ENCODE measurements at regions not wholly inside any gene's neighbourhood (a gene's known extent, or its start where the extent isn't known, plus 50 kb on each side); places are given as distances from the start of the nearest gene placed in this dataset.
A peak's percentile ranks its signal among the peaks of the same experiment; 100 is the strongest.
"Not testable (repeated sequence)": the region's sequence is repeated elsewhere in the genome, so short reads cannot be mapped to it uniquely, and the experiment has no call there.

DNA sequence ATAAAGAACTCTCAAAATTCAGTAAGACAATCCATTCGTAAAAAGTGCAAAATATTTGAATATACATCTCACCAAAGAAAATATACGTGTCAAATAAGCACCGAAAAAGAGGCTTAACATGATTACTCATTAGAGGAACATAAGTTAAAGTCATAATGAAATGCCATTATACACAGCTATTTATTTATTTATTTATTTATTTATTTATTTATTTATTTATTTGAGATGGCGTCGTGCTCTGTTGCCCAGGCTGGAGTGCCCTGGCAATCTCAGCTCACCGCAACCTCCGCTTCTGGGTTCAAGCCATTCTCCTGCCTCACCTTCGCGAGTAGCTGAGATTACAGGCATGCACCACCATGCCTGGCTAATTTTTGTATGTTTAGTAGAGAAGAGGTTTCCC lies 203.6 kb upstream of the UBASH3B start:
- no peak for DNase-seq (ENCODE audit: low spot score)

DNA sequence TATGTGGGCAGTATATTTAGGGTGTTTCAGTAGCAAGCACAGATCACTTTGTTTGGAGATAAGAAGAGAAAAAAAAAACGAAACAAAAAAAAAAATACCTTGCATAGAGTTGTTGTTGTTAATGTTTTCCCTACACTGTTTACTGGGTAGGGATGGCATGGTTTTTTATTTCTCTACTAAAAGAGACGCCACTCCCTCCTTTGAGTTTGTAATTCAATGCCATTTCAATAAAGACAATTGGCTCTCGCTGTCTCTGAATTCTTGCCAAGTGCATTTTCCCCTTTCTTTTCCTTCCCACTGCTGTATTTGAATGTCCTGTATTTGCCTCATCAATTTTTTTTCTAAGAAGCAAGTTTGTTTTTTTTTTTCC lies 213.9 kb upstream of the UBASH3B start:
- DNase-seq (ENCODE audit: low spot score): peak; percentile 76

DNA sequence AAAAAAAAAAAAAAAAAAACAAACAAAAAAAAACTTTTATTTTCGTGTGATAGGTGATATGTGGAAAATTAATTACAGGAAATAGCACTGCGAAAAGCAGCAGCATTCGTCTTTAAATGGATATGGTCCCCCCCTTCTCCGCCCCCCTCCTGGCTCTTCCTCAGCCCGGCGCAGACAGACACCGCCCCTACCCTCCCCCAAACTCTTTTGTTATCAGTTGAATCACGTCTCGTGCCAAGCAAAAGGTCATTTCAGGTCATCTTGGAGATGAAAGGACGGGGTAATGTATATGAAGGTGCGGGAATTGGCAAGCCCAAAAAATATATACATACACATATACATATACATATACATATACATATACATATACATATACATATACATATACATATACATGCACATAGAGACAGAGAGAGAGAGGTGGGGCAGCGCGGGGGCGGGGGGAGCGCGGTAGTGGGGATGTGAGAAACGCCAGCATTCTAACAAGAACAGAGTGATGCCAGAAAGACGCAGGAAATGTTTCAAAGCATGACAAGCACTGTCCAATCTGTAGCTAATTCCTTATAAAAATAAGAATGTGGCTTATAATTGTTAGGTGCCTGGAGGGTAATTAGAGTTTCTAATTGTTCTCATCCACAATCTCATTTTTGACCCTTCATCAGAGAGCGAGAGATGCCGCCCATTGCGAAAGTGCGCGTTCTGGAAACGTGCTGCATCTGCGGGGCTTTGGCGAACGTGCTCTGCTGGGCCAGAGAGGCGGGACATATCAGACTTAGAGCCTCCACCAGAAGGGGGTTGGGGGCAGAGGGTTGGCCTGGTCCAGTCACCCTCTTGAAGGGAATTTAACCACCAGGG lies 214.5 kb upstream of the UBASH3B start:
- peak; percentile 69 for DNase-seq (ENCODE audit: low spot score)

DNA sequence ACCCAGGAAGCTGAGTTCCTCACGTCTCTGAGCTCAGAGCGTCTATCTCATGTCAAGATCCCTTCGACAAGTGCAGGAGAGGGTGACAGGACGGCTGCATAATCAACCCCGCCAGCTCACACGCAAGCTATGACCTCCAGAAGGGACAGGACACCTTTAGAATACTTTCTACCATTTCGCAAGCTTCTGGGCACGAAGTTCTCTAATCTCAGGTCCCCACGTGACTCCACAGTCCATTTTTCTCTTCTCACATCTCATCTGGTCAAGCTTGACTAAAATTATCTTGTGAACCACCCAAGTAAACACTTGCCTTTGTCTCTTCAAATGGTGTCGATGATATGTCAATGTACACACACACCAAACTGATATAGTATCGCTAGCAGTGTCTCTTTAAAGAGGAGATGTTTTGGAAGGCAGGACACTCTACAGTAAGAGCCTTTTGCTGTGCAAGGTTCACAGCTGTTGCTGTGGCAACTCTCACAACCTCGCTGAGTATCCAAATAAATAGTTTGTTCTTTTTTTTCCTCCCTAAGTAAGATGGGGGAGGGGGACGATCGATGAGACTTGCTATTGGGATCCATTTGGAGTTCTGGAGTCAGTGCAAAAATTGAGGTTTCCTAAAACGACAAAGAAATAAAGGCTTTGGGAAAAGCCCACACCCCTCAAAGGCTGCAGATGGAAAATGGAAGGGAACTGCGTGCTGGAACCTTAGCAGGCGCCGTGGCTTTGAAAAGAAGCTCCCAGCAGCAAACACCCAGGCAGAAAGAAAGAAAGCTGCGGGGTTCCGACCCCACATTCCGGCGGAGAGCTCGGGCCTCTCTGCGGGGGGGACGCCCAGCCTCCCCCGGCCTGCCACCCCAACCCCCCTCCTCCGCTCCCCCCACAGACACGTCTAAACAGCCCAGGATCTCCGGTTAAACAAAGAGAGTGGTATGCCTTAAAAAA lies 215.4 kb upstream of the UBASH3B start:
- DNase-seq (ENCODE audit: low spot score): peak; percentile 71

DNA sequence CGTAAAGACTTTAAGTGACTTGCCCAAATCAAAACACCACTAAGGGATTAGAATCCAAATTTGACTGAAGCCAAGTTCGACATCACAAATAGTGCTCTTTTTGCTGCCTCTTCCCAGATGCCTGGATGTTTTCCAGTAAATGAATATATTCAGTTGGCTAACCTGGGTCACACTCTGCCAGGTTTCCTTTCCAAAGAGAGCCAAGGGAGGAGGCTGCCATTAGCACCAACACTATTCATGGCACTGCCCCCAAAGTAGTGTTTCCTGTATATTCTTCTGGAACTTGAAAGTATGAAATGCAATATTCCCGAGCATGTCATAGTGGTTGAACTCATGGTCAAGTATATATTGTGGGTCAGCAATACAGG lies 219.3 kb upstream of the UBASH3B start:
- no peak for DNase-seq (ENCODE audit: low spot score)

DNA sequence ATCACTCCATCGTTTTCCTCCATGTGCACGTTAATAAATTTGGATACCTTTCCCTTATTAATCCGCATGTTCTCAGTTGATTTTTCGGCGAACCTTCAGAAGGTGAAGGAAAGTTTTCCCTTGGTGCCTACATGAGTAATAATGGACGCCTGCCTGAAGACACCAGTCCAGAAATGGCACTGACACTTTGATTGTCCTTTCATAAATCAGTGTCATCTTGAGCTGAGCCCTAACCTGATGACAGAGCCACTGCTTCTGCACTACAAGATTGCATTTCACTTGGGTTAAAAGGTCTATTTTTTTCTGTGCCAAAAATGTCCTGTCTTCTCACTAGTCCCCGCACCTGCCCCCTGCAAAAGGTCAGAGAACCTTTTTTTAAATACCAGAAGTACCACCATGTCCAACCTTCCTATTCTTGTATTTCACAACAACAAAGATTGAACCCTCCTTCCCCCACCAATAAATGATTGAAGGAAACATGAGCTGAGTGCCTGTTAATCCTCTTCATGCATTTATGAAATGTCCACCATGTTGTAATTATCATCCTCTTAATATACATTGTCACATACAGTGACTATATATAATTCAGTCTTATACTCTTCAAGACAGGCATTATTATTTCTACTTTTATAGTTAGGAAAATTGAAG lies 219.9 kb upstream of the UBASH3B start:
- DNase-seq (ENCODE audit: low spot score): no peak

DNA sequence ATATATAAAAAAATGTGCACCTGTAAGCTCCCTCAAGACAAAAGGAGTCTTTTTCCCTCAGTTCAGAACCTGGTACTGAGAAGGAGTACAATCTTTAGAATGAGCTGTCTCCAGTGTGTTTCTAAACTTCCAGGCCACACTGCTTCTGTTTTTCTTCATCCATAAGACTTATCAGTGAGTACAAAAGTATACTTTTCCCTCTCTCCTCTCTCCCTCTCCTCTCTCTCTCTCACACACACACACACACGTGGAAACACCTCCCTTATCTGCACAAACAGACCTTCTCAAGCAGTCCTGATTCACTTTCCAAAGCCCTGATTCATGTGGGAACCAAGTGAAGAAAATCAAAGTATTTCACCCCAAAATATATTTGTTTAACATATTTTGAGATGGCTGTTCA lies 220.7 kb upstream of the UBASH3B start:
- DNase-seq (ENCODE audit: low spot score): no peak

DNA sequence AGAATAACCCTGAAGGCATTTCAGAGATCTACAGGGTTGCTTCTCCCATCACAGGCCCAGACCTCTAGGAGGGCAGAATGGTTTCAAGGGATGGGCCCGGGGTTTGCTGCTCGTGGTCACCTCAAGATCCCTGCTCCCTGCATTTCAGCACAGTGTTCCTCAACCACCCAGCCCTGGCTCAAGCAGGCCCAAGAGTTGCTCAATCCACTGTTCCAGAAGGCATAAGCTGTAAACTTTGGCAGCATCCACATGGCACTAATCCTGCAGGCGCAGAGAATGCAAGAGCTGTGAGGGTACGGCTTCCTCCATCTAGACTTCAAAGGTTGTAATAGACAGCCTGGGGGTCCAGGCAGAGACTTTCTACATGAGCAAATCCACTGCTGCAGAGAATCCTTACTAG lies 225.0 kb upstream of the UBASH3B start:
- DNase-seq (ENCODE audit: low spot score): no peak

DNA sequence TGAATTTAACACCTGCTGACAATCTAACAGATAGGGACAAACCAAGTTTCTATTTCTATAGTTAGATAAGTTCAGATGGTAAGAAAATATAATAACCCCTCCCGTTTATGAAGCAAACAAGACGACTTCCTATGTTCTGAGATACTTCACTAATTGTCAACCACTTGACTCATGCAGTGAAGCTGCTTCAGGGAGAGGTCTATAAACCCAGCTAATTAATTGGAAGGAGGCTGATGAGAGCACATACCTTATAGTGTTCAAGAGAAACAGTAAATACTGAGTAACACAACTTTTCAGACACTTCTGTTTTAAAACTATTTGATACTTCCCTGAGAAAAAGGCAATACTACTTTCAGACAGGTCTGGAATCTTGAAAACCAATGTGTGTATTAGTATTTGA lies 229.4 kb upstream of the UBASH3B start:
- no peak for DNase-seq (ENCODE audit: low spot score)

DNA sequence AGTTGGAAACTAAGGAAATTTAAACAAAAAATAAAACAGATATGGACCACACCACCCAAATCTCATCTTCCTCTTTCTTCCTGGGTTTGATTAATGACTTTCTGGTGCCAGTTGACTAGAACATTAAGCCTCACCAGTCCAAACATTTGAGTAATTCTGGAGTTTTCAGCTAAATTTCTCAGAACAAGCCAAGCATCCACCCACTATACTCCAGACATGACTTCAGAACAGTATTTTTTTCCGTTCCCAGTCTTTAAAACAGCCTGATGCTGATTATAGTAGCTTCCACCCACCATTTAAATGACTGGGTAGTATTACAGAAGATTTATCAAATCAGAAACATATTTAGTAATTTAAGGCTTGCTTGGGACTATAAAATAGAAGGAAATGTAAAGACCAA lies 230.9 kb upstream of the UBASH3B start:
- DNase-seq (ENCODE audit: low spot score): no peak

DNA sequence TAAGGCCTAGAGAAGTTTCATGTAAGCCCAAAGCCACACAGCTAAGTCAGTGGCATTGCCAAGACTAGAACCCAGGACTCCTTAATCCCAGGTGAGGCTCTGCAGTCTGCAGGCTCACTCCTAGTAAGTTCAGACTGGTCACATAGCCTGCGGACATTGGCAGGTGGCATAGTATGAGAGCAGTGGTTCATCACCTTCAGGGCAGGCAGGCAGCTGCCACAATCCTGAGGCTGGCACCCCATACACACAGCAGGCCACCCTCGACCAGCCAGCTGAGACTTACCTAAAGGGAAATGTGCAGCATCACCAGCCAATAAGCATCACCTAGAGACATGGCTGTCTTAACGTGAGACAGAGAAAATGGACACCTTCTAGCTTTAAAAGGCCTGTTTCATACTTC lies 231.6 kb upstream of the UBASH3B start:
- no peak for DNase-seq (ENCODE audit: low spot score)

DNA sequence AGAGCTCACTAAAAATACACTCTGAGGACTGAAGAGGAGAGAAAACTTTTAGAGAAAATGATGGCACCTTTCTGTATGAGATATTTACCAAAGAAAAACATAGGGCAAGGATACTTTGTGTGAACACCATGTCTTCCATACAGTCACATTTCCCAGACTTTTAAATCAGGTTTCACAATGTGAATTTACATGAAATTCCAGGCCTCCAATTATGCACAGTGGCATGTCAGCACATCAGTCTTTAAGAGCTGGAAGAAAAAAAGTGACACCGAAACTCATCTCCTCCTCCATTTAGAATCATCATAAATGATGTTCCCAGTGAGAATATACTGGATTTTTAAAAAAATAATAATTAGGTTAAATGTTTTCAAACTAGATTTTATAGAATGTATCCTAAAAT lies 232.2 kb upstream of the UBASH3B start:
- no peak for DNase-seq (ENCODE audit: low spot score)

DNA sequence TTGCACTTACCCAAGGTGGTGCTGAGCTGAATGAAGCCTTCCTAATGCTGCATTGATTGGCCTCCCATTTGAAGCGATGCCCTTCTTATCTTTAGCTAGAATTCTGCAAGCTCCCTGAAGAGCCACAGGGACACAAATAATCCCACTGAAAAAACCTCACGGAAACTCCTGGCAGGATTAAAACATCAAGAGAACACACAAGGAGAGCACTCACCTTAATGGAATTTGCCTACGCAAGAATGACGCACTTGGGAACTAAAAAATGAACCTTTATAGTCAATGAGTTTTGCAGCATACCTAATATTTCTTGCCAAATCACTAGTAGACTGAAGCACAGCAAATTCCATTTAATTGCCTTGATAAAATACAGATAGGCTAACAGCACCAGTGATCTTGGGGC lies 232.8 kb upstream of the UBASH3B start:
- DNase-seq (ENCODE audit: low spot score): no peak

DNA sequence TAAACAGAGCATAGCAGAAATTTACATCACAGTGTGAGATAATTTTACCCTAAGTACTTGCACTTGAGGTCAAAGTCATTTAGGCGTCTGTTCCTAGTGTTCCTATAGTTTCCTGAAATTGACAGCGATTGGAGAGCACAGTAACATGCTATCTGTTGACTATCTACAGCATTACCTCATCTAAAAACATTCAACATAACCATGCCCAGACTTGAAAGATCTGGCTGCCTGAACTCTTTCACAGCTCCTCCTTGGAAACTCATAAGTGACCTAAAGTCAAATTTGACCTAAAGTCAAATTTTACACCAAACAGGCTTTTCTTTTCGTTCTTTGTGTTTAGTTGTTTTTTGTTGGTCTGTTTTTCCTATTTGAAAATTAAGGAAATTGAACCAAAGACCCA lies 233.8 kb upstream of the UBASH3B start:
- no peak for DNase-seq (ENCODE audit: low spot score)

DNA sequence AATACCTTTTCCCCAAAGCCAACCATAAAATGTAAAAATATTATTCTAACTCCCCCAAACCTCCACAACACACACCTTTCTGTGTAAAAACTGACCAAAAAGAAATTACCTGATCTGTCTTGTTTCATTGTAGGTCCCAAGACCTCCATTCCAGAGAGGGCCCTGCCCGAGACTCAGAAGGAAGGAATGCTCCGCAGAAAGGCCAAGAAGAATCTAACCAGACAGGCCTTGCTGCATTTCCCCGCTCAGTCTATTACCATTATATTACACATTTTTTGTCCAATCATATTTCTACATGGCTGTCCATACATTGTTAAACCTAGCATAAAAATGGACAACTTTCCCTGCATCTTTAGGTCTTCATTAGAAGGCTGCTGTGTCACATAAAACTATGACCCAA lies 237.5 kb upstream of the UBASH3B start:
- no peak for DNase-seq (ENCODE audit: low spot score)

DNA sequence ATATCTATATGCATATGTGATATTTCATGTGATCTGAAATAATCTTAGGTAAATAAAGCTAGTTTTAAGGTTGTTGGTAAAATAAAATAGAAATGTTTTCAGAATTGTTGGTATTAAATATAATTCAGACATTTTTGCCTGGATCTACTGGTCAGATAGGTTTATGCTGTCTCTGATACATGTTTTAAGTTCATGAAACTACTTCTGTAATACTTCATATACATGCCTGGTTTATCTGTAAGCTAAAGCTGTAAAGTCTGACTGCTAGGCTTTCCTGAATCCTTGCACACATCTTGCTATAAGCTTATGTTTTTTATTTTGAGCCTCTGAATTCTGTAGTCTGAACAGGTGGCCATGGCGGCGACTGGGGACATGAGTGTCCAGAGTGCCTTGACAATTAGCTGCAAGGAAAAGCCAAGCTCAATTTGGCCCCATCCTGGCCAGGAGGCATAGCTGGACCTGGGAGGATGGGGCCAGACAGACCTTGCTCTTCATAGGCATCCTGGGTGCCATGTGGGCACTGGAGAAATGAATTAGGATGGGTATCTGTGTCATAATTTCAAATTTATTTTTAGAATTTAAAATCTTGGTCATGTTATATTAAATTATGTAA lies 241.0 kb upstream of the UBASH3B start:
- DNase-seq (ENCODE audit: low spot score): no peak

DNA sequence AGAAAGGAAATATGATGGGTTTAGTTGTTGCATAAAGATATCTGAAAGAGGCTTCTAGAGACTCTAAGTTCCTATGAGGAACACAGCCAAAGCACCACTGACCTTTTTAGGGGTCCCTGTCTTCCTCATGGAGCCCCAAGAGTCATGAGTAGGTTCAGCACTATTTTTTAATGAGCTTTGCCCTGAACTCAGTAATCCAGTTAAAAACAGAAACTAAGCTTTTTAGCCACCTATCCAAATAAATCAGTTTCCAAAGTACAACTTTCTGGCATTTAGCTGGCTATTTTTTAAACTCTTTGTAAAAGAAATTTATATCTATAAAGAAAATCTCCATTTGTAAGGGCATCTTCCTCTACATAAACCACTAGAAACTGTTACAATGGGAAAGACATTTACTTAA lies 241.8 kb upstream of the UBASH3B start:
- DNase-seq (ENCODE audit: low spot score): no peak

DNA sequence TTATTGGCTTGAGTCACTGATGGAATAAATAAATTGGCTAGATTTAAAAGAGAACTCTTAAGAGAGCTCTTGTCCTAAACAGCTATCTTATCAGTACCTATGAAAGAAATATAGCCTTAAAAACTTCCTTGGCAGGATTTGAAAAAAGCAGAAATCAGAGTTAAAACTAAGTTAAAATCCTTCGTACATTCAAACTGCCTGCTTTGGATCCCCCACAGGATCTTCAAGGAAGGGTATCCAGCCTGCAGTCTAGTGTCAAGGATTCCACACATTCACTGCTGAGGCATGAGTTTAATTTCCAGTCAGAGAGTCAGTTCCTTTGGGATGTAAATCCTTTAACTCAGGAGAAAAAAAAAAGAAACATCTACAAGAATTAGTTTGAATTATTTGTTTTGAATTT lies 242.9 kb upstream of the UBASH3B start:
- no peak for DNase-seq (ENCODE audit: low spot score)

DNA sequence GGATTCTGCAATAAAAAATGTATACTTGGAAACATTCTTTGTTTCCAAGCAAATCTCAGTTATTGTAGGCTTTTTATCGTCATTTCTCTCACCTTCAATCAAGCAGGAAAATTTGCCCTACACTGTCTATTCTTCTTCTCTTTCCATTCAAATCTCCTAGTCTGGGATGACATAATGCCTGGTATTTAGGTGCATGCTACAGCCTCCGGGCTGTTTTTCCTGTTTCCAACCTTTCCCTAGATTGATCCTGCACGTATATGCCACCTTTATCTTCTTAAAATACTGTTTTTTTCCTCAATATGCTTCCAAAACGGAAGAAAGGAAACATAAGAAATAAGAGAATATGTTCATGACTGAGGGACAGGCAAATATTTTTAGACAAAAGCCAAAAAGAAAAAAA lies 249.1 kb upstream of the UBASH3B start:
- DNase-seq (ENCODE audit: low spot score): no peak

DNA sequence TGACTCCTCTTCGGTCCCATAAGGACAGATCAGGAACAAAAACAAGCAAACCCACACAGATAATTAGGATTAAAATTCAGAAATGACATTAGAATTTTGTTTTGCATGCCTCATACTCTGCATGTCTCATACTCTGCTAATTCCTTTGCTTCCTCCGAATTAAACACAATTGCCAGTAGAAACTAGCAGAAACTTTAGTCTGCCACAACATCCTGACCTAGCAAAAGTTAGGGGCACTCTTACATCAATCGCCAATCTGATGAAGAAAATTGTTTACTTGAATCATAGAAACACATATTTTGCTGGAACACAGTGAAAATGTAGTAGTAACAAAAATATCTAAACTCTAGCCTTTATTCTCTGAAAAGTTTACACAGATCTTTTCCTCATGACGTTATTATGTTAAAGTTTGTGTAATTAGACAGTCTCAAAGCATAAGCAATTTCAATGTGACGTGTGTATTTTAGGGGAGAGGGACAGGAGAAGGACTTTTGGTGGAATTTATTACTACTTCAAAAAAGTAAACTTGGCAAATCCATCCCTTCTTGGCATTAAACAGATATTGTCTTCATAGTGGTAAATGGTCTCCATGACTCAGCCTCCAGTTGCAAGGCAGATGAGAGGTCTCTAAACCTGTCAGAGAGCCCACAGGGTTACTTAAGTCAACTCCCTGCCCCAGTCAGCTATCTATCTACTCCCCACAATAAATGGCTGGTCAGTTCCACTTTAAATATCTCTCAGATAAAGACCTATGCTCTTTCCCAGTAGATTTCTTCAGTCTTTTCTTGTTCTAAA lies 249.8 kb upstream of the UBASH3B start:
- DNase-seq (ENCODE audit: low spot score): no peak

DNA sequence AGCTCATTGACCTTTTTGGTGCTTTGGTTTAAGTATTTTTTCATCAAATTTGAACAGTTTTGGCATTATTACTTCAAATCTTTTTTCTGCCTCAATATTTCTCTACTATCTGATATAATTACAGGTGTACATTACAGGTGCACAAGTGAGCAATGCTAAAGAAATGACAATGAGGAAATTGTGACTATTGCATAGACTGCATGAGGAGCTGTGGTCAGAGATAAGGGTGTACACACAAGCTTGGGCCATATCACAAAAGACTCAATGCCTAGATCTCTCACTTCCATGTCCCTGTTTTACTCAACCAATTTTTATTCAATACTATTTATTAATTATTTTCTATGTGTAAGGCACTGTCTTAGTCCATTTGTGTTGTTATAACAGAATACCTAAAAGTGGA lies 251.0 kb upstream of the UBASH3B start:
- no peak for DNase-seq (ENCODE audit: low spot score)

DNA sequence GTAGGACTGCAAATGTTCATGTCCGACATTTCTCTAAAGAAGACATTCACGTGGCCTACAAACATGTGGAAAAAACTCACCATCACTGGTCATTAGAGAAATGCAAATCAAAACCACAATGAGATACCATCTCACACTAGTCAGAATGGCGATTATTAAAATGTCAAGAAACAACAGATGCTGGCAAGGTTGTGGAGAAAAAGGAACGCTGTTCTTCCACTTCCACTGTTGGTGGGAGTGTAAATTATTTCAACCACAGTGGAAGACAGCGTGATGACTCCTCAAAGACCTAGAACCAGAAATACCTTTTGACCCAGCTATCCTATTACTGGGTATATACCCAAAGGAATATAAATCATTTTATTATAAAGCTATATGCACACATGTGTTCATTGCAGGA lies 253.9 kb upstream of the UBASH3B start:
- not testable (repeated sequence) for DNase-seq (ENCODE audit: low spot score)
